Neural cell (in vitro differentiated cells): ENCODE measurements at regions not wholly inside any gene's neighbourhood (a gene's known extent, or its start where the extent isn't known, plus 50 kb on each side); places are given as distances from the start of the nearest gene placed in this dataset.

Source experiments
- H2AFZ ChIP-seq: fragments of 200-600, 300-800 bp; sonication (generic), shearing (Covaris generic); 2 replicates; pipeline ENCODE4 v1.6.0; 2014; ENCODE audit warnings: low read depth, mild to moderate bottlenecking, antibody characterized with exemption, low read length, moderate library complexity
- H3F3A ChIP-seq: fragments of 200-600 bp; shearing (Covaris generic); 2 replicates; pipeline ENCODE4 v1.6.1; 2016; ENCODE audit warnings: mild to moderate bottlenecking, moderate library complexity, mixed read lengths, antibody characterized with exemption, low read length; ENCODE audit not compliant: insufficient read depth, poor library complexity, severe bottlenecking
- H3K27ac ChIP-seq: fragments of 200-600, 300-800 bp; sonication (generic), shearing (Covaris generic); 2 replicates; pipeline ENCODE4 v1.5.1; 2014; ENCODE audit warnings: mild to moderate bottlenecking, low read length, moderate library complexity
- H3K27me3 ChIP-seq: fragments of 300-800, 200-600 bp; sonication (generic), shearing (Covaris generic); 2 replicates; pipeline ENCODE4 v1.6.0; 2014; ENCODE audit warnings: mild to moderate bottlenecking, low read depth, low read length, moderate library complexity; ENCODE audit not compliant: insufficient read depth
- H3K36me3 ChIP-seq: fragments of 300-800, 200-600 bp; sonication (generic), shearing (Covaris generic); 2 replicates; pipeline ENCODE4 v1.5.1; 2014; ENCODE audit warnings: mild to moderate bottlenecking, antibody characterized with exemption, low read length, moderate library complexity; ENCODE audit not compliant: insufficient read depth
- H3K4me2 ChIP-seq: fragments of 300-800, 200-600 bp; sonication (generic), shearing (Covaris generic); 2 replicates; pipeline ENCODE4 v1.6.0; 2014; ENCODE audit warnings: mild to moderate bottlenecking, low read length
- H3K4me3 ChIP-seq: fragments of 300-800, 200-600 bp; sonication (generic), shearing (Covaris generic); 2 replicates; pipeline ENCODE4 v1.5.1; 2014; ENCODE audit warnings: mild to moderate bottlenecking, low read length, moderate library complexity
- H3K79me2 ChIP-seq: fragments of 200-600 bp; shearing (Covaris generic); replicated peaks from 2 replicates; pipeline ENCODE4 v1.6.0; 2014; ENCODE audit warnings: mild to moderate bottlenecking, low read length, moderate library complexity; ENCODE audit not compliant: insufficient read depth
- H3K9ac ChIP-seq: fragments of 300-800, 200-600 bp; sonication (generic), shearing (Covaris generic); 2 replicates; pipeline ENCODE4 v1.6.1; 2016; ENCODE audit warnings: mild to moderate bottlenecking, low read length, mixed read lengths
- H3K9me2 ChIP-seq: fragments of 200-600 bp; shearing (Covaris generic); 2 replicates; pipeline ENCODE4 v1.6.1; 2016; ENCODE audit warnings: mild to moderate bottlenecking, low read length, mixed read lengths; ENCODE audit not compliant: insufficient read depth
- H3K9me3 ChIP-seq: fragments of 200-600, 300-800 bp; sonication (generic), shearing (Covaris generic); 2 replicates; pipeline ENCODE4 v1.6.1; 2016; ENCODE audit warnings: mild to moderate bottlenecking, mixed run types, low read length, moderate library complexity, mixed read lengths
- H4K20me1 ChIP-seq: fragments of 200-600 bp; shearing (Covaris generic); 2 replicates; pipeline ENCODE4 v1.6.1; 2016; ENCODE audit warnings: mild to moderate bottlenecking, mixed run types; ENCODE audit not compliant: insufficient read depth
- EP300 ChIP-seq: fragments of 450-650 bp; conservative IDR thresholded peaks from 2 replicates; pipeline ENCODE4 v1.6.1; 2014; ENCODE audit warnings: antibody characterized with exemption, mild to moderate bottlenecking, moderate library complexity; ENCODE audit not compliant: poor library complexity, severe bottlenecking
- EZH2 ChIP-seq: fragments of 200-600, 300-800 bp; shearing (Covaris generic), sonication (generic); IDR thresholded peaks from 2 replicates; pipeline ENCODE4 v1.6.1; 2014; ENCODE audit warnings: antibody characterized with exemption, low read length, borderline replicate concordance, mild to moderate bottlenecking; ENCODE audit not compliant: insufficient read depth, poor library complexity, severe bottlenecking
- MXI1 ChIP-seq: fragments of 450-650 bp; conservative IDR thresholded peaks from 2 replicates; pipeline ENCODE4 v1.6.1; 2014; ENCODE audit warnings: antibody characterized with exemption, mild to moderate bottlenecking; ENCODE audit not compliant: poor library complexity, severe bottlenecking
- POLR2AphosphoS5 ChIP-seq: IDR thresholded peaks from 2 replicates; pipeline ENCODE4 v1.6.1; 2012
- RAD21 ChIP-seq: fragments of 450-650 bp; conservative IDR thresholded peaks from 2 replicates; pipeline ENCODE4 v1.6.1; 2014; ENCODE audit warnings: antibody characterized with exemption, mild to moderate bottlenecking, moderate library complexity
- SMC3 ChIP-seq: fragments of 450-650 bp; conservative IDR thresholded peaks from 2 replicates; pipeline ENCODE4 v1.6.1; 2014; ENCODE audit warnings: antibody characterized with exemption, mild to moderate bottlenecking, moderate library complexity; ENCODE audit not compliant: poor library complexity
- TAF1 ChIP-seq: IDR thresholded peaks from 2 replicates; pipeline ENCODE4 v1.6.1; 2012; ENCODE audit warnings: low read depth
- TF ChIP-seq, protein P1 (sequence below): fragments of 450-650 bp; IDR thresholded peaks from 2 replicates; pipeline ENCODE4 v1.5.1; 2014; ENCODE audit warnings: antibody characterized with exemption, mild to moderate bottlenecking, moderate library complexity; ENCODE audit not compliant: poor library complexity, severe bottlenecking
- TF ChIP-seq, protein P2 (sequence below): IDR thresholded peaks from 2 replicates; pipeline ENCODE4 v1.6.1; 2012; ENCODE audit warnings: borderline replicate concordance

DNA sequence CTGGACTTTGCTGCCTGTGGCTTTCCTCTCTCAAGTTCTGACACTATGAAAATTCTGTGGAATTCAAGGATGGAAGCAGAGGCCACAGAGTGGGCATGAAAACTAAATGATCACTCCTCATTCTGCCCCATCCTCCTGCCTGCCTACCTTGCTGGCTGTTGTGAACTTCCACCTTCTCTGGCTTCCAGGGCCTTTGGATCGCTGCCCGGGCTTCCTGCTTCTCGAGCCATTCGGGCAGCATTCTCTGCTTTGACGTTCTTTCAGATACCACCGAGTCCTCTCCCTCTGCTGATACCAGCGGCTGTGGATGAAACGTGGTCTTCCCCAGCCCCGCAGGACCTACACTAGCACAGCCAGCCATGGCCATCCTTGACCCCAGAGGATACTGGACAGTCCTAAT lies 327.7 kb upstream of the SLC14A2 start:
- Histone ChIP-seq H3K4me2 (no peak overlapping the region), H4K20me1 (no peaks in the 10 kb centered on the region), H3F3A (peaks cover 10% of the 10 kb centered on the region), H3K9me2 (no peaks in the 10 kb centered on the region), H3K4me3 (no peak overlapping the region), H3K27ac (no peak overlapping the region), H3K27me3 (no peaks in the 10 kb centered on the region), H3K79me2 (no peaks in the 10 kb centered on the region), H2AFZ (no peak overlapping the region), H3K36me3 (no peaks in the 10 kb centered on the region), H3K9me3 (no peaks in the 10 kb centered on the region), H3K9ac (no peak overlapping the region)
- TF ChIP-seq POLR2AphosphoS5 (no peak), EZH2 (no peak), MXI1 (no peak)
- TF ChIP-seq, protein P1, sequence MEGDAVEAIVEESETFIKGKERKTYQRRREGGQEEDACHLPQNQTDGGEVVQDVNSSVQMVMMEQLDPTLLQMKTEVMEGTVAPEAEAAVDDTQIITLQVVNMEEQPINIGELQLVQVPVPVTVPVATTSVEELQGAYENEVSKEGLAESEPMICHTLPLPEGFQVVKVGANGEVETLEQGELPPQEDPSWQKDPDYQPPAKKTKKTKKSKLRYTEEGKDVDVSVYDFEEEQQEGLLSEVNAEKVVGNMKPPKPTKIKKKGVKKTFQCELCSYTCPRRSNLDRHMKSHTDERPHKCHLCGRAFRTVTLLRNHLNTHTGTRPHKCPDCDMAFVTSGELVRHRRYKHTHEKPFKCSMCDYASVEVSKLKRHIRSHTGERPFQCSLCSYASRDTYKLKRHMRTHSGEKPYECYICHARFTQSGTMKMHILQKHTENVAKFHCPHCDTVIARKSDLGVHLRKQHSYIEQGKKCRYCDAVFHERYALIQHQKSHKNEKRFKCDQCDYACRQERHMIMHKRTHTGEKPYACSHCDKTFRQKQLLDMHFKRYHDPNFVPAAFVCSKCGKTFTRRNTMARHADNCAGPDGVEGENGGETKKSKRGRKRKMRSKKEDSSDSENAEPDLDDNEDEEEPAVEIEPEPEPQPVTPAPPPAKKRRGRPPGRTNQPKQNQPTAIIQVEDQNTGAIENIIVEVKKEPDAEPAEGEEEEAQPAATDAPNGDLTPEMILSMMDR: no peak

DNA sequence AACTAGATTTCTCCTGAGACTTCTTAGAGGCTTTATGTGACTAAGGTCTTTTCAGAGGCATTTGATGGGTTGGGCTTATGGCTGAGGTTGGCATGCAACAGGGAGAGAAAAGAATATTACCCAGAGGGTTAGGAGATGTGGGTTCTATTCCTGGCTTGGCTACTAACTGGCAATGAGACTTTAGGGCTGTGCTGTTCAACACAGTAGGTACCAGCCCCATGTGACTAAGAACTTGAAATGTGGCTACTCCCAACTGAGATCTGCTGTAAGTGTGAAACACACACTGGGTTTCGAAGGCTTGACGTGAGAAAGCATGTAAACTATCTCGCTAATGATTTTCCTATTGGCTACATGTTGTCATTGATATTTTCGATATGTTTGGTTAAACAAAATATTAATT lies 324.9 kb upstream of the SLC14A2 start:
- TF ChIP-seq RAD21: no peak
- TF ChIP-seq EP300: no peak
- no peak for TF ChIP-seq SMC3
- no peak for TF ChIP-seq MXI1
- no peak for TF ChIP-seq TAF1
- TF ChIP-seq, protein P2, sequence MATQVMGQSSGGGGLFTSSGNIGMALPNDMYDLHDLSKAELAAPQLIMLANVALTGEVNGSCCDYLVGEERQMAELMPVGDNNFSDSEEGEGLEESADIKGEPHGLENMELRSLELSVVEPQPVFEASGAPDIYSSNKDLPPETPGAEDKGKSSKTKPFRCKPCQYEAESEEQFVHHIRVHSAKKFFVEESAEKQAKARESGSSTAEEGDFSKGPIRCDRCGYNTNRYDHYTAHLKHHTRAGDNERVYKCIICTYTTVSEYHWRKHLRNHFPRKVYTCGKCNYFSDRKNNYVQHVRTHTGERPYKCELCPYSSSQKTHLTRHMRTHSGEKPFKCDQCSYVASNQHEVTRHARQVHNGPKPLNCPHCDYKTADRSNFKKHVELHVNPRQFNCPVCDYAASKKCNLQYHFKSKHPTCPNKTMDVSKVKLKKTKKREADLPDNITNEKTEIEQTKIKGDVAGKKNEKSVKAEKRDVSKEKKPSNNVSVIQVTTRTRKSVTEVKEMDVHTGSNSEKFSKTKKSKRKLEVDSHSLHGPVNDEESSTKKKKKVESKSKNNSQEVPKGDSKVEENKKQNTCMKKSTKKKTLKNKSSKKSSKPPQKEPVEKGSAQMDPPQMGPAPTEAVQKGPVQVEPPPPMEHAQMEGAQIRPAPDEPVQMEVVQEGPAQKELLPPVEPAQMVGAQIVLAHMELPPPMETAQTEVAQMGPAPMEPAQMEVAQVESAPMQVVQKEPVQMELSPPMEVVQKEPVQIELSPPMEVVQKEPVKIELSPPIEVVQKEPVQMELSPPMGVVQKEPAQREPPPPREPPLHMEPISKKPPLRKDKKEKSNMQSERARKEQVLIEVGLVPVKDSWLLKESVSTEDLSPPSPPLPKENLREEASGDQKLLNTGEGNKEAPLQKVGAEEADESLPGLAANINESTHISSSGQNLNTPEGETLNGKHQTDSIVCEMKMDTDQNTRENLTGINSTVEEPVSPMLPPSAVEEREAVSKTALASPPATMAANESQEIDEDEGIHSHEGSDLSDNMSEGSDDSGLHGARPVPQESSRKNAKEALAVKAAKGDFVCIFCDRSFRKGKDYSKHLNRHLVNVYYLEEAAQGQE: no peak
- TF ChIP-seq POLR2AphosphoS5: no peak
- no peak for TF ChIP-seq EZH2
- TF ChIP-seq, protein P1: no peak
- H3K9ac ChIP-seq: no peak overlapping the region
- H3K36me3 ChIP-seq: no peaks in the 10 kb centered on the region
- H3K27me3 ChIP-seq: no peaks in the 10 kb centered on the region
- no peaks in the 10 kb centered on the region for H3K79me2 ChIP-seq
- H3K9me2 ChIP-seq: no peaks in the 10 kb centered on the region
- H3K27ac ChIP-seq: peak overlapping the region; percentile 93
- peak overlapping the region; percentile 8 for H3K4me3 ChIP-seq
- no peaks in the 10 kb centered on the region for H4K20me1 ChIP-seq
- peaks cover 15% of the 10 kb centered on the region for H3F3A ChIP-seq
- H3K4me2 ChIP-seq: no peak overlapping the region
- H2AFZ ChIP-seq: no peak overlapping the region
- no peaks in the 10 kb centered on the region for H3K9me3 ChIP-seq
